H1 (cell line): ENCODE measurements at regions not wholly inside any gene's neighbourhood (a gene's known extent, or its start where the extent isn't known, plus 50 kb on each side); places are given as distances from the start of the nearest gene placed in this dataset.

Experiments used
- CBX8 ChIP-seq: fragments of 300-800, 300-1000 bp; sonication (generic); IDR thresholded peaks from 2 replicates; pipeline ENCODE4 v1.7.1; 2016; ENCODE audit warnings: low read depth, low read length, borderline replicate concordance
- HDAC2 ChIP-seq, 2 experiments: fragments of 300-600 bp in 1 of 2; sonication (generic) in 1 of 2; IDR thresholded peaks; 2 replicates each; pipeline ENCODE4 v1.6.1; 2011 to 2012; ENCODE audit warnings: low read depth in 2 of 2, low read length in 2 of 2, mild to moderate bottlenecking in 2 of 2, moderate library complexity in 2 of 2, borderline replicate concordance in 1 of 2, inconsistent platforms in 1 of 2
- JUN ChIP-seq: IDR thresholded peaks from 2 replicates; pipeline ENCODE4 v1.6.1; 2011; ENCODE audit warnings: low read depth, mild to moderate bottlenecking, improper control_type of control experiment, low read length
- NRF1 ChIP-seq: IDR thresholded peaks from 2 replicates; pipeline ENCODE4 v1.6.1; 2011; ENCODE audit warnings: mild to moderate bottlenecking, low read depth, low read length, improper control_type of control experiment
- PHF8 ChIP-seq: fragments of 200-600 bp; sonication (generic); conservative IDR thresholded peaks from 2 replicates; pipeline ENCODE4 v1.7.1; 2012; ENCODE audit warnings: low read depth, mild to moderate bottlenecking, inconsistent platforms, low read length, moderate library complexity
- SUZ12 ChIP-seq: fragments of 200-600 bp; sonication (generic); IDR thresholded peaks from 2 replicates; pipeline ENCODE4 v1.6.1; 2012; ENCODE audit warnings: mild to moderate bottlenecking, inconsistent platforms, low read length, moderate library complexity, mixed read lengths
- TF ChIP-seq, protein P1 (sequence below): IDR thresholded peaks from 2 replicates; pipeline ENCODE4 v1.6.1; 2011; ENCODE audit warnings: low read length, improper control_type of control experiment
- TF ChIP-seq, protein P2 (sequence below): IDR thresholded peaks from 2 replicates; pipeline ENCODE4 v1.6.1; 2012; ENCODE audit warnings: low read length, inconsistent platforms

DNA sequence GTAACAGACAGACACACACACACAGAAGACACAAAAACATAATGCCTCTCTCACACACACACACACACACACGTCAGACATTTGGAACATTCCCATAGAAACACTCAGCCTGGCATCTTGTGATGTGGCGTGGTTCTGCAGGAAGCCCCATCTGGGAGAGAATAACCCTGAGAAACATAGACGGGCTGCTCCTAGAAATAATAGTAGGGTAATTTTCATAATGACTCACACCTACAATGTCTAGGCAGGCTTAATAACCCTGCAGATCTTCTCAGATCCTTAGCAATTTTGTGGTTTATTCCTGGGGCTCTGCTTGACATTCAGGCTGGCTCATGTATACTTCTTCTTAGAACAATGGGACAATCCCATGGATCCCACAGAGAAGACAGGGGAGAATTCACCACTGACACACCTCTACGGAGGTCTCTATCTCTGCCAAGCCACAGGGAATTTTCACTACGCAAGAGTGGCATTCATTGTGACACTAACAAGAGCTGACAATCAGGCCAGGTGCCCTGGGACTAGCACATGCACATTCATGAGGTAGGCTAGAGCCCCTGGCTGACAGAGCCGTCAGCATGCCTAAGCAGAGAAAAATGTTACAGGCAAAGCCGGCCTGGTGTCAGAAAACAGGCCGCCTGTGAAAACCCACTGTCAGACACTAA is 631.5 kb upstream of the TSPY4 start (continued):
- TF ChIP-seq, protein P1, sequence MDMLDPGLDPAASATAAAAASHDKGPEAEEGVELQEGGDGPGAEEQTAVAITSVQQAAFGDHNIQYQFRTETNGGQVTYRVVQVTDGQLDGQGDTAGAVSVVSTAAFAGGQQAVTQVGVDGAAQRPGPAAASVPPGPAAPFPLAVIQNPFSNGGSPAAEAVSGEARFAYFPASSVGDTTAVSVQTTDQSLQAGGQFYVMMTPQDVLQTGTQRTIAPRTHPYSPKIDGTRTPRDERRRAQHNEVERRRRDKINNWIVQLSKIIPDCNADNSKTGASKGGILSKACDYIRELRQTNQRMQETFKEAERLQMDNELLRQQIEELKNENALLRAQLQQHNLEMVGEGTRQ = no peak
- TF ChIP-seq, protein P2, sequence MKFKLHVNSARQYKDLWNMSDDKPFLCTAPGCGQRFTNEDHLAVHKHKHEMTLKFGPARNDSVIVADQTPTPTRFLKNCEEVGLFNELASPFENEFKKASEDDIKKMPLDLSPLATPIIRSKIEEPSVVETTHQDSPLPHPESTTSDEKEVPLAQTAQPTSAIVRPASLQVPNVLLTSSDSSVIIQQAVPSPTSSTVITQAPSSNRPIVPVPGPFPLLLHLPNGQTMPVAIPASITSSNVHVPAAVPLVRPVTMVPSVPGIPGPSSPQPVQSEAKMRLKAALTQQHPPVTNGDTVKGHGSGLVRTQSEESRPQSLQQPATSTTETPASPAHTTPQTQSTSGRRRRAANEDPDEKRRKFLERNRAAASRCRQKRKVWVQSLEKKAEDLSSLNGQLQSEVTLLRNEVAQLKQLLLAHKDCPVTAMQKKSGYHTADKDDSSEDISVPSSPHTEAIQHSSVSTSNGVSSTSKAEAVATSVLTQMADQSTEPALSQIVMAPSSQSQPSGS = no peak
- TF ChIP-seq JUN (no peak), SUZ12 (no peak), HDAC2 (IDR thresholded peaks at IDR 0.05; ENCODE audit: borderline replicate concordance in 1 of 2, low read depth in 2 of 2, low read length in 2 of 2) (no peak), NRF1 (no peak), CBX8 (no peak), PHF8 (no peak)
